Kidney capillary endothelial cell (primary cell): ENCODE measurements at regions not wholly inside any gene's neighbourhood (a gene's known extent, or its start where the extent isn't known, plus 50 kb on each side); places are given as distances from the start of the nearest gene placed in this dataset.

ENCODE experiments used
- DNase-seq: peaks from one replicate; pipeline ENCODE4 v3.0.0-alpha.2; 2018; ENCODE audit warnings: low spot score

GRCh38 chr4:108272561-108272960 lies 103.8 kb upstream of the LEF1 start:
- no peak for DNase-seq

DNA sequence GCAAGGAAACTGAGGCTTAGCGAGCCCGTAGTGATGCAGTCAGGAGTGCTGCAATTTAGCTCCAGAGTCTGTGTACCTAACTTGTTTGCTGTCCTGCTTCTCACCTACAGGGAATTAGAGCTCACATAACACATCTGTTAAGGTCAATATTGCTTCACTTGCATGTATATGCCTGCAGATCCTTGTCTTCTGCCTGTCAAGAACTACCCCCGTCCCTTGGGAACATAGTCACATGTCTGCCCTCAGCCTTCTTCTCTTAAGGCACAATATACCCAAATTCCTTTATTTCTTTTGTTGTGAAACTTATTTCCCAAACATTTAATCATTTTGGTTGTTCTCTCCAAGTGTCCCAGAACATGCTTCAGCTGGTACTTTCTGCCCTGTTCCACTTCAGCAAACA lies 103.3 kb upstream of the LEF1 start:
- no peak for DNase-seq

- no peak for DNase-seq
These were observed 102.0 kb upstream of the LEF1 start for GRCh38 chr4:108270466-108271450.

DNA sequence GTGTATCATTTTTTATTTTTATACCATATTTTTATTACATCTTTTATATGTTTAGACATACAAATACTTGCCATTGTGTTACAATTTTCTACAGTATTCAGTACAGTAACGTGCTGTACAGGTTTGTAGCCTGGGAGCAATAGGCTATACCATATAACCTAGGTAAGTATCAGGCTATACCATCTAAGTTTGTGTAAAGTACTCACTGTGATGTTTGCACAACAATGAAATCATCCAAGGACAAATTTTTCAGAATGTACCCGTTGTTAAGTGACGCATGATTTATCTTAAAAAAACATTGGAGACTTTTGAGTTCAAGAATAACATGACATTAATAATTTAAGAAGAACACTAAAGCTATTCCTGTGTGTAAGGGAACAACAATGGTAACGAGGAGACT lies 96.0 kb upstream of the LEF1 start:
- DNase-seq, result no peak

GRCh38 chr4:108263057-108263456 lies 94.3 kb upstream of the LEF1 start:
- no peak for DNase-seq

DNA sequence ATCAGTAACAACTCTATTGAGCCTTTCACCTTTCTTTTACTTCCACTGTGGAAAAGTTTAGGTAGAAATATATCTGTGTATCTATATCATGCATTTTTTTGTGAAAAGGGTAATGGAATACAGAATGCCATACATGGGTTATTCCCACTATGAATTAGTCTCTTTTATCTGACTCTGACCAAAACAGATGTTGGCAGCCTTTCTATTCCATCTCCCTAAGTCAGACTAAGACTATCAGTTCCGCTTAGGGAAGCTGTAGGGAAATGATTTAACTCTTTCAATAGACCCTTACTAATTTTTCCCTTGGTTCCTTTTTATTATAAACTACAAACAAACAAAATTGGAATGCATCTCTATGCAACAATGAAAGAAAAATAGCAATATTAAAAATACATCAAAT lies 92.3 kb upstream of the LEF1 start:
- no peak for DNase-seq

DNA sequence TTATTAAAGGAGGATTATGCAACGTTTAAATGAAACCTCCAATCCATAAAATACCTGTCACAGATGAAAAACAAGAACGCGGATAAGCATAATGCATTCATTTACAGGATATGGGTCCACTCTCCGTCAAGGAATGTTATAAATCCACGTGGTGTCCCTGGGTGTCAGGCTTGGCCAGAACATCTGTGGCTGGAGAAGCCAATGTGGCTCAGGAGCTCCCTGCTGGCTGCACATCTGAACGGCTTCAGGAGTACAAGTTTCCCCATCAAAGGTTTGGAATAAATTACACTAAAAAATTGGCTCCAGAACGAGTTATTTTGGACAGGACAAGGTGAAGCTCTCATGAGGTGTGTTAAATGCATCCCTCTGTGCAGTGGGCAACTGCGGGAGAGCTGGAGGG lies 87.8 kb upstream of the LEF1 start:
- no peak for DNase-seq

- no peak for DNase-seq
These were observed 86.5 kb upstream of the LEF1 start for GRCh38 chr4:108255203-108255747.

DNA sequence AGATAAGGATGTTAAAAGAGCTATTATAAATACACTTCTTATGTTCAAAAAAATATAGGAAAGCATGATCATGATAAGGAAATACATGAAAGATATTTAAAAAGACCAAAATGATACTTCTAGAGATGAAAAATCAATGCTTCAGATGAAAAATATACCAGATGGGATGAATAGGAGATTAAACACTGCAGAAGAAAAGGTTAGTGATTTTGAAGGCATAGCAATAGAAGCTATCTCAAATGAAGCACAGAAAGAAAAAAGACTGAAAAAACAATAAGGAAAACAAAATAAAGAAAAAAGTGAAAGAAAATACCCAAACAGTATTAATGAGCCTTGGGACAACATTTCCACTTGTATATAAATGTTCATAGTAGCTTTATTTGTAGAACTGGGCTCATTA lies 80.7 kb upstream of the LEF1 start:
- no peak for DNase-seq

- peak; percentile 8 for DNase-seq
These were observed 78.8 kb upstream of the LEF1 start for GRCh38 chr4:108247387-108248049.

DNA sequence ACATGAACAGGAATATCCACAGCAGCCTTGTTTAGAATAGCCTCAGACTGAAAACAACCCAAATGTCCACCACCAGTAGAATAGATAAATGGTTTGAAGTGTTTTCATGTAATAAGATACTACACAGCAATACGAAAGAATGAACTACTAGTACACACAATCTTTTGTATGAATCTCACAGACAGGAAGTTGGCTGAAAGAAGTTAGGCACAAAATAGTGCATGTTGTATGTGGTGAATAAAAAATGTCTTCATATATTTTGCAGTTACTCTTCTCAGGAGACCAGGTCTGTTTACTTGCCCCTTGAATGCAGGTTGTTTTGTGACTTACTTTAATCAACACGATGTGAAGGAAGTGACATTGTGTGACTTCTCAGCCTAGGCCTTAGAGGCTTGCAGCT lies 75.9 kb upstream of the LEF1 start:
- no peak for DNase-seq

DNA sequence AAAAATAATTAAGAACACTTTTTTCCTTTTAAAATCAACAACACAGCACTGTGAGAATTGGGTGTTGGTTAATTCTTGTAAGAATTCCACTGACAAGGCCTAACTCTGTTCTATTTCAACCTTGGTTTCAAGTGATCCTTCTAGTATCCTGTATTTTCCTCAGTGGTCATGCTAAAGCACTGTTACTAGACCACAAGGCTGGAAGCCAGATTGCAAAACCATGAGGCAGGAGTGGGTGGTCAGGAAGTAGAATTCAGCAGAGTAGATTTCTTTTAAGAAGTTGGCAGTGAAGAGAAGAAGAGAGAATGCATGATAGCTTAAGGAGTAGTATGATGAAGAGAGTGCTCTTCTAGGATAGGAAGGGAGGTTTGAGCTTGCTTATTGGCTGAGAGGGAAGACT lies 71.6 kb upstream of the LEF1 start:
- DNase-seq, result no peak

GRCh38 chr4:108237693-108238092 lies 69.0 kb upstream of the LEF1 start:
- DNase-seq, result no peak

DNA sequence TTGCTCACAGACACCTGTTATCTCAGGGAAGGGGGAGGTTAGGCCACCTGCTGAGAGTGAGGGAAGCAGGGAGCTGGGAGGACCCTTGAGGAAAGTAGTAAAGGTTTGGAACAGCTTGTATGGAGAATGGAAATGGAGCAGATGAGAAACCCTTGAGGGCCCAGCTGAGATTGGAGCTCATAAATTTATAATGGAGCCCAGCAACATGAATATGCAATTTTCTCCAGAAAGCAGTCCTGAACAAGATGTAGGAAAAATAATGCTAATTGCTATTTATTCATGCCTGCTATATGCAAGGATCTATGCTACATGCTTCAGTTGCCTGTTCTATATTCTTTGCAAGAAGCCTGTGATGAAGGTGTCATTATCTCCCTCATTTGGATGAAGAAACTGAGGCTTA lies 67.5 kb upstream of the LEF1 start:
- DNase-seq, result no peak

GRCh38 chr4:108227923-108228322 lies 59.2 kb upstream of the LEF1 start:
- no peak for DNase-seq

DNA sequence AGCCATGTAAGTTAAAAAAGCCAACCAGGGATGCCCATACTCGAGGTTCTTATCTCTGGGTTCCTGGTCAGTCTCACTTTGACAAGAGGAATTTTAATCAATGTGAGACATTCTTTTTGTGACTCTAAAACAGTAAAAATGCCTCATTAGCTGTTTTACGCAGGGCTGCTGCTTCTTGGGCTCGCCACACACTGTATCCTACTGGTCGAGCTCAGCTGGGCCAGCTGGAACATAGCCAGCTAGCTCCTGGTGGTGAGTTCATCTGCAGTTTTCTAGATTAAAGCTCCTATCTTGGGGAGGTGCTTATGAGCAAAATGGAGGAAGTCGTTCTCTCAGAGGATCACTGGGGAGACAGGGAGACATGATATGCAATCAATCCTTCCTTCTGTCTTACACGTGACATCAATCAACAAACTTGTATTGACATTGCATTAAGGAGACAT lies 55.9 kb upstream of the LEF1 start:
- no peak for DNase-seq

DNA sequence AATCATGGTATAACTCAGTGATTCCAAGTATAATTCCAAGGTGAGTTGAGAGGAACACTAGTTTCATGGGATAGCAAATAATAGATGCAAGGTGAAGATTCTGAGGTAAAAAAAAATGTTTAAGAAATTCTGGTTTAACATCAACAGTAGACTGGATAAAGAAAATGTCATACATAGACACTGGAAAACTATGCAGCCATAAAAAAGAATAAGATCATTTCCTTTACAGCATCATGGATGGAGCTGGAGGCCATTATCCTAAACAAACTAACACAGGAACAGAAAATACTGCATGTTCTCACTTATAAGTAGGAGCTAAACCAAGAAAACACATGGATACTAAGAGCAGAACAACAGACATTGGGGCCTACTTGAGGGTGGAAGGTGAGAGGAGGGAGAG lies 54.6 kb upstream of the LEF1 start:
- DNase-seq, result no peak

DNA sequence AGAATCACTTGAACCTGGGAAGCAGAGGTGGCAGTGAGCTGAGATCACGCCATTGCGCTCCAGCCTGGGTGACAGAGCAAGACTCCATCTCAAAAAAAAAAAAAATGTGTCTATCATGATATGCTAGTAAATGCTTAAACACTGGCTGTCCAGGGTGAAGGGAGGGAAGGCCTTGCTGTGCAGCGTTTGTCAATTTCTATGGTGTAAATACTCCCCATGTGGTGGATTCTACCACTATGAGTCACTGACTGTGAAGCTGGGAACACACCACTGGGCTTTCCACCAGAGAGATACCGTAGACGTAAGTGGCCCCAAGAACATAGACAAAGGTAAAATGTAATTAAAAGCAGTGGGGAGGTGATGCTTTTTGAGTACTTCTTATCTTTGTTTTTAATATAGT lies 51.3 kb upstream of the LEF1 start:
- DNase-seq, result no peak
